ES-I3 (cell line): ENCODE measurements at regions not wholly inside any gene's neighbourhood (a gene's known extent, or its start where the extent isn't known, plus 50 kb on each side); places are given as distances from the start of the nearest gene placed in this dataset.

ENCODE experiments used
- H3K36me3 ChIP-seq: 2 replicates; pipeline ENCODE4 v1.6.1; 2013; ENCODE audit warnings: mild to moderate bottlenecking, low read length, control low read depth, moderate library complexity; ENCODE audit not compliant: insufficient read depth
- H3K4me1 ChIP-seq: 2 replicates; pipeline ENCODE4 v1.6.1; 2013; ENCODE audit warnings: mild to moderate bottlenecking, control low read depth, low read length; ENCODE audit not compliant: insufficient read depth
- H3K9ac ChIP-seq: 2 replicates; pipeline ENCODE4 v1.6.1; 2013; ENCODE audit warnings: low read depth, mild to moderate bottlenecking, low read length, moderate library complexity
- H3K9me3 ChIP-seq: 2 replicates; pipeline ENCODE4 v1.6.1; 2013; ENCODE audit warnings: mild to moderate bottlenecking, low read length, moderate library complexity; ENCODE audit not compliant: control insufficient read depth, insufficient read depth

GRCh38 chr3:103960819-103961218, 1405.9 kb upstream of the ALCAM start:
- Histone ChIP-seq H3K36me3 (no peaks in the 10 kb centered on the region), H3K9me3 (no peaks in the 10 kb centered on the region), H3K9ac (no peak overlapping the region), H3K4me1 (no peaks in the 10 kb centered on the region)

- Histone ChIP-seq H3K9ac (no peak overlapping the region), H3K4me1 (no peaks in the 10 kb centered on the region), H3K36me3 (no peaks in the 10 kb centered on the region), H3K9me3 (no peaks in the 10 kb centered on the region)
These were observed 1403.1 kb upstream of the ALCAM start for GRCh38 chr3:103963599-103963998.

GRCh38 chr3:103965764-103966163, 1400.9 kb upstream of the ALCAM start:
- Histone ChIP-seq H3K9me3 (no peaks in the 10 kb centered on the region), H3K9ac (no peak overlapping the region), H3K36me3 (no peaks in the 10 kb centered on the region), H3K4me1 (no peaks in the 10 kb centered on the region)

GRCh38 chr3:103966749-103967148, 1400.0 kb upstream of the ALCAM start:
- H3K4me1 ChIP-seq: no peaks in the 10 kb centered on the region
- no peaks in the 10 kb centered on the region for H3K9me3 ChIP-seq
- no peaks in the 10 kb centered on the region for H3K36me3 ChIP-seq
- no peak overlapping the region for H3K9ac ChIP-seq

- Histone ChIP-seq H3K9ac (no peak overlapping the region), H3K4me1 (no peaks in the 10 kb centered on the region), H3K36me3 (no peaks in the 10 kb centered on the region), H3K9me3 (no peaks in the 10 kb centered on the region)
These were observed 1398.6 kb upstream of the ALCAM start for GRCh38 chr3:103968131-103968530.

- no peaks in the 10 kb centered on the region for H3K4me1 ChIP-seq
- no peak overlapping the region for H3K9ac ChIP-seq
- H3K36me3 ChIP-seq: no peaks in the 10 kb centered on the region
- no peaks in the 10 kb centered on the region for H3K9me3 ChIP-seq
These were observed 1398.0 kb upstream of the ALCAM start for GRCh38 chr3:103968751-103969150.

GRCh38 chr3:103976931-103977339, 1389.8 kb upstream of the ALCAM start:
- no peaks in the 10 kb centered on the region for H3K9me3 ChIP-seq
- H3K9ac ChIP-seq: no peak overlapping the region
- no peaks in the 10 kb centered on the region for H3K36me3 ChIP-seq
- H3K4me1 ChIP-seq: no peaks in the 10 kb centered on the region

GRCh38 chr3:103977417-103977816, 1389.3 kb upstream of the ALCAM start:
- Histone ChIP-seq H3K9ac (no peak overlapping the region), H3K36me3 (no peaks in the 10 kb centered on the region), H3K9me3 (no peaks in the 10 kb centered on the region), H3K4me1 (no peaks in the 10 kb centered on the region)

- Histone ChIP-seq H3K9me3 (no peaks in the 10 kb centered on the region), H3K9ac (no peak overlapping the region), H3K4me1 (peaks cover 3% of the 10 kb centered on the region; the same call in 1 of the 2 replicates), H3K36me3 (no peaks in the 10 kb centered on the region)
These were observed 1375.1 kb upstream of the ALCAM start for GRCh38 chr3:103991461-103992115.

GRCh38 chr3:103992469-103992868, 1374.2 kb upstream of the ALCAM start:
- Histone ChIP-seq H3K4me1 (peaks cover 3% of the 10 kb centered on the region; the same call in 1 of the 2 replicates), H3K9me3 (no peaks in the 10 kb centered on the region), H3K36me3 (no peaks in the 10 kb centered on the region), H3K9ac (no peak overlapping the region)

- H3K36me3 ChIP-seq: no peaks in the 10 kb centered on the region
- H3K4me1 ChIP-seq: no peaks in the 10 kb centered on the region
- no peak overlapping the region for H3K9ac ChIP-seq
- no peaks in the 10 kb centered on the region for H3K9me3 ChIP-seq
These were observed 1361.8 kb upstream of the ALCAM start for GRCh38 chr3:104004956-104005355.

GRCh38 chr3:104005815-104006214, 1360.9 kb upstream of the ALCAM start:
- no peak overlapping the region for H3K9ac ChIP-seq
- H3K36me3 ChIP-seq: no peaks in the 10 kb centered on the region
- H3K4me1 ChIP-seq: no peaks in the 10 kb centered on the region
- no peaks in the 10 kb centered on the region for H3K9me3 ChIP-seq

- Histone ChIP-seq H3K36me3 (no peaks in the 10 kb centered on the region), H3K4me1 (no peaks in the 10 kb centered on the region), H3K9me3 (no peaks in the 10 kb centered on the region), H3K9ac (no peak overlapping the region)
These were observed 1348.2 kb upstream of the ALCAM start for GRCh38 chr3:104018541-104018940.

GRCh38 chr3:104031598-104031997, 1335.1 kb upstream of the ALCAM start:
- H3K4me1 ChIP-seq: peaks cover 7% of the 10 kb centered on the region
- H3K36me3 ChIP-seq: no peaks in the 10 kb centered on the region
- no peak overlapping the region for H3K9ac ChIP-seq
- H3K9me3 ChIP-seq: no peaks in the 10 kb centered on the region

GRCh38 chr3:104032283-104032682, 1334.4 kb upstream of the ALCAM start:
- Histone ChIP-seq H3K9ac (no peak overlapping the region), H3K4me1 (peaks cover 7% of the 10 kb centered on the region), H3K36me3 (no peaks in the 10 kb centered on the region), H3K9me3 (no peaks in the 10 kb centered on the region)

- Histone ChIP-seq H3K9ac (no peak overlapping the region), H3K9me3 (no peaks in the 10 kb centered on the region), H3K36me3 (no peaks in the 10 kb centered on the region), H3K4me1 (no peaks in the 10 kb centered on the region)
These were observed 1325.8 kb upstream of the ALCAM start for GRCh38 chr3:104040896-104041295.
